ENCODE measurements at regions not wholly inside any gene's neighbourhood (a gene's known extent, or its start where the extent isn't known, plus 50 kb on each side); places are given as distances from the start of the nearest gene placed in this dataset.

DNA sequence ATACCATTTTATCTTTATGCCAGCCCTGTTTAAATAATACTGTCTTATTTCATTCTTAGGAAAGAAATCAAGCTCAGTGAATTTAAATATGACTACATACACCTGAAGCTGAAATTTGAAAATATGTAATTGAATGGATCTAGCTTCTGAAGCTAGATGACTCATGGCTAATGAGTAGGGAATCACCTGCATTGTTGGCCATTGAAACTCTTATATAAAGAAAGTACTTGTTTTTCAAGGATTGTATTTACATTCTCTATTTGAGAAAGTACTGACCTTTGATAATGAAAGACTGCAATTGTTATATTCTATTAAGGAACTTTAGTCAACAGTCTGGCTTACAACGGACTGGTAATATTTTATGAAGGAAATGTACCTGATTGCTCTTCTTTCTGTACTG, 346.7 kb upstream of the LRATD1 start:
- TF ChIP-seq EZH2phosphoT487 (IDR thresholded peaks at IDR 0.05; ENCODE audit: insufficient read depth, low read depth) = no peak
- no peaks in the 10 kb centered on the region for H3F3A ChIP-seq (ENCODE audit: insufficient read depth)
- H3K36me3 ChIP-seq (ENCODE audit: low read depth) = no peaks in the 10 kb centered on the region
- no peak overlapping the region for H3K4me3 ChIP-seq
- H3K27ac ChIP-seq = no peak overlapping the region
- H4K20me1 ChIP-seq (ENCODE audit: insufficient read depth) = no peaks in the 10 kb centered on the region
- 3 to 5% methylated on average over 1 of the region's 1 CpG for WGBS, 2 experiments (ENCODE audit: low coverage in 1 of 2, low lambda C conversion rate in 2 of 2, missing lambda C conversion rate in 2 of 2)
- H3K27me3 ChIP-seq (replicated peaks; ENCODE audit: insufficient read depth) = no peaks in the 10 kb centered on the region
- no peak overlapping the region for H3K4me2 ChIP-seq (ENCODE audit: unreplicated experiment)
- no peak overlapping the region for H2AFZ ChIP-seq
- no peaks in the 10 kb centered on the region for H3K9me3 ChIP-seq (ENCODE audit: low read depth)
- no peaks in the 10 kb centered on the region for H3K4me1 ChIP-seq (ENCODE audit: insufficient read depth)
- in situ Hi-C loops (cut with MboI) = no loop called here
- no peak overlapping the region for H3K9ac ChIP-seq
- H3K9me2 ChIP-seq (ENCODE audit: insufficient read depth) = no peaks in the 10 kb centered on the region
- DNase-seq = no peak
- no peaks in the 10 kb centered on the region for H3K79me2 ChIP-seq (ENCODE audit: insufficient read depth)

DNA sequence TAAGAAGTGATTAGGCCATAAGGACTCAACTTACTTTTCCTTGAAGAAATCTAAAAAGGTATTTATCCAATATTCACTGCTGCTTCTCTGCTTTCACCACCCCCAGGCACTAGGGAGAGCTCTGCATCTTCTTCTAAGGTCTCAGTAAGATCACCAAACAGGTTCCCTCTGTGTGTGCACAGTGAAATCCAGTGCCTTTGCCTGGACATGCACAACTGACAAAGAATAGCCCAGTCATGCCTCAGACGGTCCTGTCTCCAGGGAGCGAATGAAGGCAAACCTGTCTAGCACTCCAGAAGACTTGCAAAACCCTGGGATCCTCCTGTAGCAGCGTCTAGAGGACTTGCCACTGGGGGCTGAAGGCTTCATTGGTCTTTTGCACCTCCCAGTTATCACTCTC, 344.5 kb upstream of the LRATD1 start:
- no peaks in the 10 kb centered on the region for H4K20me1 ChIP-seq (ENCODE audit: insufficient read depth)
- H3K4me1 ChIP-seq (ENCODE audit: insufficient read depth) = no peaks in the 10 kb centered on the region
- H3K27me3 ChIP-seq (replicated peaks; ENCODE audit: insufficient read depth) = no peaks in the 10 kb centered on the region
- no peak overlapping the region for H3K4me2 ChIP-seq (ENCODE audit: unreplicated experiment)
- H3K79me2 ChIP-seq (ENCODE audit: insufficient read depth) = no peaks in the 10 kb centered on the region
- no peaks in the 10 kb centered on the region for H3K9me3 ChIP-seq (ENCODE audit: low read depth)
- H3K9me2 ChIP-seq (ENCODE audit: insufficient read depth) = no peaks in the 10 kb centered on the region
- no peaks in the 10 kb centered on the region for H3F3A ChIP-seq (ENCODE audit: insufficient read depth)
- no peak for TF ChIP-seq EZH2 (IDR thresholded peaks at IDR 0.05; ENCODE audit: insufficient read depth, poor library complexity, severe bottlenecking)
- TF ChIP-seq EZH2phosphoT487 (IDR thresholded peaks at IDR 0.05; ENCODE audit: insufficient read depth, low read depth) = no peak
- H3K4me3 ChIP-seq = no peak overlapping the region
- 34 to 38% methylated on average over 3 of the region's 3 CpGs for WGBS, 2 experiments (ENCODE audit: low coverage in 1 of 2, low lambda C conversion rate in 2 of 2, missing lambda C conversion rate in 2 of 2)
- in situ Hi-C loops (cut with MboI) = no loop called here
- H3K36me3 ChIP-seq (ENCODE audit: low read depth) = no peaks in the 10 kb centered on the region
- no peak for DNase-seq
- H3K9ac ChIP-seq = no peak overlapping the region
- no peak overlapping the region for H3K27ac ChIP-seq
- no peak overlapping the region for H2AFZ ChIP-seq

DNA sequence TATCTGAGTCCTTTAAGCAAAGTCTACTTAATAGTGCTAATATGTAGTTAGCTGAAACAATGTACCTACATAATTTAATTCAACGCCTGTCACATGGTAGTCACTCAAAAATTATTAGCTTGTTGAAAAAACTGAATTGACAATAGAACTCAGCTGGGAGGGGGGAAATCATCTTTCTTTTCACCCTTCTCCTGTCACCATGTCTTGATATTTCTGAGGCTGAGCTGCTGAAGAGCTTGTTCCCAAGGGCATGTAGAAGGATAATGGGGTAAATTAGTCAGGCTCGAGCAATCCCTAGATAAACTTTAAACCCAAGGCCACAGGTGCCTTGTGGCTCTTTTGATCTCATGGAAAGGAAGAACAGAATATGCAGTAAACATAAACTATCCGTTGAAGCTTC, 339.6 kb upstream of the LRATD1 start:
- in situ Hi-C loops (cut with MboI) = no loop called here

DNA sequence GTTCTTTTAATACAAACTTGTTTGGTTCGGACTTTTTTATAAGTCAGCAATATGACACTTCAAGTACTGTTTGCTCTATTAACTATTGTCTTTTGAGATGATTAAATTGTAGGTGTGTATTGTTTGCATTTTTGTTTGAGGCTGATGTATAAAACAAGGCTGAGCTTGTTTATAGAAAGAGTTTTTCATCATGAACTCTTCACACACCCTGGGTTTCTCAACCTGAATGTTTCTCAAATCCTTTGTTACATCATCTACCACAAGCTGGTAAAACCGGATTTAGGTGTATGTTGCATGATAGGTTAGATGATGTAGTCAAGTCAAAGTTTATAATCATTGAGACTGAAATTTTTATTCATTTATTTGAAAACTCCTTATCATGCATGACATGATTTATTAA, 335.2 kb upstream of the LRATD1 start:
- Histone ChIP-seq H3K36me3 (ENCODE audit: low read depth) (no peaks in the 10 kb centered on the region), H3K4me1 (ENCODE audit: insufficient read depth) (no peaks in the 10 kb centered on the region), H3K27ac (no peak overlapping the region), H2AFZ (no peak overlapping the region), H3K27me3 (replicated peaks; ENCODE audit: insufficient read depth) (no peaks in the 10 kb centered on the region), H4K20me1 (ENCODE audit: insufficient read depth) (no peaks in the 10 kb centered on the region), H3K9me3 (ENCODE audit: low read depth) (no peaks in the 10 kb centered on the region), H3K79me2 (ENCODE audit: insufficient read depth) (no peaks in the 10 kb centered on the region), H3F3A (ENCODE audit: insufficient read depth) (no peaks in the 10 kb centered on the region), H3K4me2 (ENCODE audit: unreplicated experiment) (no peak overlapping the region), H3K9ac (no peak overlapping the region), H3K4me3 (no peak overlapping the region), H3K9me2 (ENCODE audit: insufficient read depth) (no peaks in the 10 kb centered on the region)
- DNase-seq = no peak
- no peak for TF ChIP-seq EZH2phosphoT487 (IDR thresholded peaks at IDR 0.05; ENCODE audit: insufficient read depth, low read depth)
- TF ChIP-seq EZH2 (IDR thresholded peaks at IDR 0.05; ENCODE audit: insufficient read depth, poor library complexity, severe bottlenecking) = no peak
- in situ Hi-C loops (cut with MboI) = no loop called here
- WGBS, 2 experiments (ENCODE audit: low coverage in 1 of 2, low lambda C conversion rate in 2 of 2, missing lambda C conversion rate in 2 of 2) = 11 to 16% methylated on average over 2 of the region's 2 CpGs

More for the DNA sequence above, 339.6 kb upstream of the LRATD1 start:
- Histone ChIP-seq H3K36me3 (ENCODE audit: low read depth) (no peaks in the 10 kb centered on the region), H3K9me3 (ENCODE audit: low read depth) (no peaks in the 10 kb centered on the region), H3K4me1 (ENCODE audit: insufficient read depth) (no peaks in the 10 kb centered on the region), H3K27me3 (replicated peaks; ENCODE audit: insufficient read depth) (no peaks in the 10 kb centered on the region), H2AFZ (no peak overlapping the region), H3F3A (ENCODE audit: insufficient read depth) (no peaks in the 10 kb centered on the region), H3K27ac (no peak overlapping the region), H3K4me3 (no peak overlapping the region), H3K4me2 (ENCODE audit: unreplicated experiment) (no peak overlapping the region), H4K20me1 (ENCODE audit: insufficient read depth) (no peaks in the 10 kb centered on the region), H3K79me2 (ENCODE audit: insufficient read depth) (no peaks in the 10 kb centered on the region), H3K9ac (no peak overlapping the region), H3K9me2 (ENCODE audit: insufficient read depth) (no peaks in the 10 kb centered on the region)
- DNase-seq = no peak
- TF ChIP-seq EZH2phosphoT487 (IDR thresholded peaks at IDR 0.05; ENCODE audit: insufficient read depth, low read depth) (no peak), EZH2 (IDR thresholded peaks at IDR 0.05; ENCODE audit: insufficient read depth, poor library complexity, severe bottlenecking) (no peak)
- 7 to 9% methylated on average over 3 of the region's 3 CpGs for WGBS, 2 experiments (ENCODE audit: low coverage in 1 of 2, low lambda C conversion rate in 2 of 2, missing lambda C conversion rate in 2 of 2)

GRCh38 chr2:14297906-14298305, 334.6 kb upstream of the LRATD1 start:
- Histone ChIP-seq H3K36me3 (ENCODE audit: low read depth) (no peaks in the 10 kb centered on the region), H3K4me1 (ENCODE audit: insufficient read depth) (no peaks in the 10 kb centered on the region), H3K27me3 (replicated peaks; ENCODE audit: insufficient read depth) (no peaks in the 10 kb centered on the region), H3K9me2 (ENCODE audit: insufficient read depth) (no peaks in the 10 kb centered on the region), H2AFZ (no peak overlapping the region), H4K20me1 (ENCODE audit: insufficient read depth) (no peaks in the 10 kb centered on the region), H3F3A (ENCODE audit: insufficient read depth) (no peaks in the 10 kb centered on the region), H3K9ac (no peak overlapping the region), H3K27ac (no peak overlapping the region), H3K79me2 (ENCODE audit: insufficient read depth) (no peaks in the 10 kb centered on the region), H3K4me3 (no peak overlapping the region), H3K4me2 (ENCODE audit: unreplicated experiment) (no peak overlapping the region), H3K9me3 (ENCODE audit: low read depth) (no peaks in the 10 kb centered on the region)
- no peak for DNase-seq
- in situ Hi-C loops (cut with MboI) = no loop called here
- 29 to 46% methylated on average over 1 of the region's 1 CpG for WGBS, 2 experiments (ENCODE audit: low coverage in 1 of 2, low lambda C conversion rate in 2 of 2, missing lambda C conversion rate in 2 of 2)
- TF ChIP-seq EZH2phosphoT487 (IDR thresholded peaks at IDR 0.05; ENCODE audit: insufficient read depth, low read depth) (no peak), EZH2 (IDR thresholded peaks at IDR 0.05; ENCODE audit: insufficient read depth, poor library complexity, severe bottlenecking) (no peak)

Measured in GM23248 (cell line).